ENCODE measurements at regions not wholly inside any gene's neighbourhood (a gene's known extent, or its start where the extent isn't known, plus 50 kb on each side); places are given as distances from the start of the nearest gene placed in this dataset.
A peak's percentile ranks its signal among the peaks of the same experiment; 100 is the strongest.

DNA sequence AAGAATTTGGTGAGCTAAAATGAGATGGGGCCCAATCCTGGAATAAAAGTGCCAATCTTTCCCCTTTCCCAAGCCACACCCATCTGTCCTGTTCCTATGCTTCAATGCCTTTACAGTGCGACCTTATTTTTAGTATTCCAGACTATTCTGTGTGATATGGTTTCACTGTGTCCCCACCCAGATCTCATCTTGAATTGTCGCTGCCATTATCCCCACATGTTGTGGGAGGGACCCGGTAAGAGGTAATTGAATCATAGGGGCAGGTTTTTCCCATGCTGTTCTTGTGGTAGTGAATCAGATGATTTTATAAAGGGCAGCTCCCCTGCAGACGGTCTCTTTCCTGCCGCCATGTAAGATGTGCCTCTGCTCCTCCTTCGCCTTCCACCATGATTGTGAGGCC lies 129.3 kb upstream of the KIF26B start (continued):
- no peak for TF ChIP-seq ZBTB1 (tag by site-specific recombination; IDR thresholded peaks at IDR 0.05)
- TF ChIP-seq HOXC10 (CRISPR knock-in tag; IDR thresholded peaks at IDR 0.05): no peak
- TF ChIP-seq SP2 (tag by site-specific recombination; IDR thresholded peaks at IDR 0.05): no peak
- TF ChIP-seq, protein P1, sequence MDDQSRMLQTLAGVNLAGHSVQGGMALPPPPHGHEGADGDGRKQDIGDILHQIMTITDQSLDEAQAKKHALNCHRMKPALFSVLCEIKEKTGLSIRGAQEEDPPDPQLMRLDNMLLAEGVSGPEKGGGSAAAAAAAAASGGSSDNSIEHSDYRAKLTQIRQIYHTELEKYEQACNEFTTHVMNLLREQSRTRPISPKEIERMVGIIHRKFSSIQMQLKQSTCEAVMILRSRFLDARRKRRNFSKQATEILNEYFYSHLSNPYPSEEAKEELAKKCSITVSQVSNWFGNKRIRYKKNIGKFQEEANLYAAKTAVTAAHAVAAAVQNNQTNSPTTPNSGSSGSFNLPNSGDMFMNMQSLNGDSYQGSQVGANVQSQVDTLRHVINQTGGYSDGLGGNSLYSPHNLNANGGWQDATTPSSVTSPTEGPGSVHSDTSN (CRISPR knock-in tag; IDR thresholded peaks at IDR 0.05): no peak
- no peak for TF ChIP-seq ZNF292 (tag by site-specific recombination; IDR thresholded peaks at IDR 0.05; ENCODE audit: borderline replicate concordance, low read depth)
- TF ChIP-seq ZNF37A (tag by site-specific recombination; IDR thresholded peaks at IDR 0.05): no peak

DNA sequence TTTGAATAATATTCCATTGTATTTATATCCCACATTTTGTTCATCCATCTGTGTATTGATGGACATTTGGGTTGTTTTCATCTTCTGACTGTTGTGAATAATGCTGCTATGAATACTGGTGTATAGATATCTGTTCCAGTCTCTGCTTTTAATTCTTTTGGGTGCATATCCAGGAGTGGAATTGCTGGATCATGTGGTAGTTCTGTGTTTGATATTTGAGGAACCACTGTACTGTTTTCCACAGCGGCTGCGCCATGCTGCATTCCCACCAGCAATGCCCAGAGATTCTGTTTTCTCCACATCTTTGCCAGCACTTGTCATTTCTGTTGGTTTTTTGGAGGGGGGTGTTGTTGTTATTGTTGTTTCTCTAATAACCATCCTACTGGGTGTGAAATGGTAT lies 131.6 kb upstream of the KIF26B start:
- Histone ChIP-seq H3K27ac (ENCODE audit: extremely low read depth, low read depth, low read length) (no peak overlapping the region), H3K36me3 (ENCODE audit: control insufficient read depth in 2 of 2, insufficient read depth in 1 of 2, low read length in 2 of 2) (no peaks in the 10 kb centered on the region), H3K4me1 (ENCODE audit: control insufficient read depth, insufficient read depth, low read length) (no peaks in the 10 kb centered on the region), H3K9me3 (ENCODE audit: control insufficient read depth, insufficient read depth, low read depth, low read length) (no peaks in the 10 kb centered on the region), H3K4me3 (ENCODE audit: low read depth, low read length) (no peak overlapping the region)
- ChIA-PET CTCF (no interaction called here), POLR2A (no interaction called here)
- TF ChIP-seq, protein P2, sequence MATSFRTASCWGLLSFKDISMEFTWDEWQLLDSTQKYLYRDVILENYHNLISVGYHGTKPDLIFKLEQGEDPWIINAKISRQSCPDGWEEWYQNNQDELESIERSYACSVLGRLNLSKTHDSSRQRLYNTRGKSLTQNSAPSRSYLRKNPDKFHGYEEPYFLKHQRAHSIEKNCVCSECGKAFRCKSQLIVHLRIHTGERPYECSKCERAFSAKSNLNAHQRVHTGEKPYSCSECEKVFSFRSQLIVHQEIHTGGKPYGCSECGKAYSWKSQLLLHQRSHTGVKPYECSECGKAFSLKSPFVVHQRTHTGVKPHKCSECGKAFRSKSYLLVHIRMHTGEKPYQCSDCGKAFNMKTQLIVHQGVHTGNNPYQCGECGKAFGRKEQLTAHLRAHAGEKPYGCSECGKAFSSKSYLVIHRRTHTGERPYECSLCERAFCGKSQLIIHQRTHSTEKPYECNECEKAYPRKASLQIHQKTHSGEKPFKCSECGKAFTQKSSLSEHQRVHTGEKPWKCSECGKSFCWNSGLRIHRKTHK (tag by site-specific recombination; IDR thresholded peaks at IDR 0.05): no peak
- no peak for TF ChIP-seq ZNF514 (tag by site-specific recombination; IDR thresholded peaks at IDR 0.05)
- TF ChIP-seq ZNF658 (tag by site-specific recombination; IDR thresholded peaks at IDR 0.05): no peak
- TF ChIP-seq, protein P3, sequence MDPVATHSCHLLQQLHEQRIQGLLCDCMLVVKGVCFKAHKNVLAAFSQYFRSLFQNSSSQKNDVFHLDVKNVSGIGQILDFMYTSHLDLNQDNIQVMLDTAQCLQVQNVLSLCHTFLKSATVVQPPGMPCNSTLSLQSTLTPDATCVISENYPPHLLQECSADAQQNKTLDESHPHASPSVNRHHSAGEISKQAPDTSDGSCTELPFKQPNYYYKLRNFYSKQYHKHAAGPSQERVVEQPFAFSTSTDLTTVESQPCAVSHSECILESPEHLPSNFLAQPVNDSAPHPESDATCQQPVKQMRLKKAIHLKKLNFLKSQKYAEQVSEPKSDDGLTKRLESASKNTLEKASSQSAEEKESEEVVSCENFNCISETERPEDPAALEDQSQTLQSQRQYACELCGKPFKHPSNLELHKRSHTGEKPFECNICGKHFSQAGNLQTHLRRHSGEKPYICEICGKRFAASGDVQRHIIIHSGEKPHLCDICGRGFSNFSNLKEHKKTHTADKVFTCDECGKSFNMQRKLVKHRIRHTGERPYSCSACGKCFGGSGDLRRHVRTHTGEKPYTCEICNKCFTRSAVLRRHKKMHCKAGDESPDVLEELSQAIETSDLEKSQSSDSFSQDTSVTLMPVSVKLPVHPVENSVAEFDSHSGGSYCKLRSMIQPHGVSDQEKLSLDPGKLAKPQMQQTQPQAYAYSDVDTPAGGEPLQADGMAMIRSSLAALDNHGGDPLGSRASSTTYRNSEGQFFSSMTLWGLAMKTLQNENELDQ (tag by site-specific recombination; IDR thresholded peaks at IDR 0.05; ENCODE audit: low read depth): no peak
- TF ChIP-seq, protein P4, sequence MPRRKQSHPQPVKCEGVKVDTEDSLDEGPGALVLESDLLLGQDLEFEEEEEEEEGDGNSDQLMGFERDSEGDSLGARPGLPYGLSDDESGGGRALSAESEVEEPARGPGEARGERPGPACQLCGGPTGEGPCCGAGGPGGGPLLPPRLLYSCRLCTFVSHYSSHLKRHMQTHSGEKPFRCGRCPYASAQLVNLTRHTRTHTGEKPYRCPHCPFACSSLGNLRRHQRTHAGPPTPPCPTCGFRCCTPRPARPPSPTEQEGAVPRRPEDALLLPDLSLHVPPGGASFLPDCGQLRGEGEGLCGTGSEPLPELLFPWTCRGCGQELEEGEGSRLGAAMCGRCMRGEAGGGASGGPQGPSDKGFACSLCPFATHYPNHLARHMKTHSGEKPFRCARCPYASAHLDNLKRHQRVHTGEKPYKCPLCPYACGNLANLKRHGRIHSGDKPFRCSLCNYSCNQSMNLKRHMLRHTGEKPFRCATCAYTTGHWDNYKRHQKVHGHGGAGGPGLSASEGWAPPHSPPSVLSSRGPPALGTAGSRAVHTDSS (tag by site-specific recombination; IDR thresholded peaks at IDR 0.05): no peak
- peak; percentile 90 for TF ChIP-seq ZNF140 (tag by site-specific recombination; IDR thresholded peaks at IDR 0.05)
- no peak for TF ChIP-seq SCRT2 (tag by site-specific recombination; IDR thresholded peaks at IDR 0.05)
- TF ChIP-seq ZXDB (tag by site-specific recombination; IDR thresholded peaks at IDR 0.05): no peak
- TF ChIP-seq FEZF1 (tag by site-specific recombination; IDR thresholded peaks at IDR 0.05): no peak

DNA sequence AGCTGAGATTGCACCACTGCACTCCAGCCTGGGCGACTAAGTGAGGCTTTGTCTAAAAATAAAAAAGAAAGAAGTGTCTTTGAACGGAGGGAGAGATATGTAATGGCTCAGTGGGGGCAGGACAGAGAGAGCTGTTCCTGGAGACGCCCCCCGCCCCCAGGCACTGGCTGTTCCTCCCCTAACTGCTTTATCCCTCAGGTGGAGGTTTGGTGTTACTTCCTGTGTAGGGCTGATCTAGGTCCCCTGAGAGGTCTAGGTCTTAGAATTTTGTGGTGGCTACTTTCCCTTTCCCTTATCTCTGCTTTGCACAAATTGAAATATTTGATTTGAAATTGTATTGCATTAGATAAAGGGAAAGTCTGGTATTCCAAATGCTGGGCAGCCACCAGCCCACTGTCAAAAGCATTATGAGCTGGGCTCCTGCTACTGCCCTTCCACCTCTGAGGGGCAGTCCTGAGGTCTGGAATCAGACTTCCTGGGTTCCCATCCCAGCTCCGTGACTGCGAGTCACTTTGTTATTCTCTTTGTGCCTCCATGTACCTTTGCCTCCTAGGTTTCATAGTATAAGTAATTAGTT lies 134.8 kb upstream of the KIF26B start:
- H3K4me1 ChIP-seq (ENCODE audit: control insufficient read depth, insufficient read depth, low read length): peaks cover 10% of the 10 kb centered on the region
- ChIA-PET CTCF (interaction anchor here (1.7 kb wide), 1 partner anchor 23 kb away, joined by 12 read pairs; no protein-coding TSS in a partner anchor), POLR2A (no interaction called here)
- H3K27ac ChIP-seq (ENCODE audit: extremely low read depth, low read depth, low read length): no peak overlapping the region
- H3K36me3 ChIP-seq (ENCODE audit: control insufficient read depth in 2 of 2, insufficient read depth in 1 of 2, low read length in 2 of 2): no peaks in the 10 kb centered on the region
- H3K4me3 ChIP-seq (ENCODE audit: low read depth, low read length): no peak overlapping the region
- TF ChIP-seq ZNF214 (tag by site-specific recombination; IDR thresholded peaks at IDR 0.05; ENCODE audit: borderline replicate concordance) (no peak), ZNF341 (tag by site-specific recombination; IDR thresholded peaks at IDR 0.05; ENCODE audit: low read depth) (peak; percentile 97), ZNF292 (tag by site-specific recombination; IDR thresholded peaks at IDR 0.05; ENCODE audit: borderline replicate concordance, low read depth) (no peak)
- TF ChIP-seq, protein P4 (tag by site-specific recombination; IDR thresholded peaks at IDR 0.05): no peak
- no peaks in the 10 kb centered on the region for H3K9me3 ChIP-seq (ENCODE audit: control insufficient read depth, insufficient read depth, low read depth, low read length)

Measured in HEK293 (cell line).